Spleen (tissue), 11 donors: ENCODE measurements at regions not wholly inside any gene's neighbourhood (a gene's known extent, or its start where the extent isn't known, plus 50 kb on each side); places are given as distances from the start of the nearest gene placed in this dataset.

Experiments
- DNase-seq: peaks from one replicate; pipeline ENCODE4 v3.0.0-alpha.2; 2020
- H3K27ac ChIP-seq, 8 donors: fragments of 200-600 bp; sonication (generic) in 7 of 8; 1 replicate in 4 of 8; 2 replicates in 4 of 8; pipeline versions ENCODE4 v1.5.0 to v1.8.0; 2016 to 2021; ENCODE audit warnings: inconsistent platforms in 4 of 8, mild to moderate bottlenecking in 4 of 8, moderate library complexity in 1 of 8
- H3K27me3 ChIP-seq, 7 donors: fragments of 200-600 bp; sonication (generic) in 6 of 7; replicated peaks in 1 of 7; 1 replicate in 4 of 7; 2 replicates in 3 of 7; pipeline versions ENCODE4 v1.5.0 to v1.8.0; 2016 to 2021; ENCODE audit warnings: inconsistent platforms in 3 of 7, mild to moderate bottlenecking in 1 of 7
- H3K36me3 ChIP-seq, 6 donors: fragments of 200-600 bp; sonication (generic) in 5 of 6; 1 replicate in 4 of 6; 2 replicates in 2 of 6; pipeline versions ENCODE4 v1.5.0 to v1.8.0; 2016 to 2021; ENCODE audit warnings: inconsistent platforms in 2 of 6
- H3K4me1 ChIP-seq, 6 donors: fragments of 200-600 bp; sonication (generic) in 5 of 6; 1 replicate in 3 of 6; 2 replicates in 3 of 6; pipeline versions ENCODE4 v1.5.0 to v1.8.0; 2016 to 2021; ENCODE audit warnings: inconsistent platforms in 3 of 6
- H3K4me3 ChIP-seq, 8 donors: fragments of 200-600 bp; sonication (generic) in 7 of 8; 1 replicate in 4 of 8; 2 replicates in 4 of 8; pipeline versions ENCODE4 v1.5.0 to v1.8.0; 2016 to 2021; ENCODE audit warnings: inconsistent platforms in 4 of 8, mild to moderate bottlenecking in 4 of 8, moderate library complexity in 2 of 8
- H3K9me3 ChIP-seq, 8 donors: fragments of 200-600 bp; sonication (generic) in 7 of 8; 1 replicate in 4 of 8; 2 replicates in 4 of 8; pipeline versions ENCODE4 v1.5.0 to v1.8.0; 2016 to 2021; ENCODE audit warnings: inconsistent platforms in 4 of 8
- CTCF ChIP-seq, 11 experiments: fragments of 200-600 bp in 7 of 11; fragments of 450-650 bp in 4 of 11; sonication (generic) in 4 of 11; IDR thresholded peaks in 8 of 11; conservative IDR thresholded peaks in 3 of 11; 1 replicate in 7 of 11; 2 replicates in 4 of 11; pipeline versions ENCODE4 v1.4.0 to v1.8.0; 2016 to 2021; ENCODE audit warnings: antibody characterized with exemption in 11 of 11, inconsistent platforms in 4 of 11, mild to moderate bottlenecking in 1 of 11
- POLR2A ChIP-seq, 3 donors: fragments of 450-650 bp; IDR thresholded peaks; one replicate each; pipeline ENCODE4 v1.5.1; 2017; ENCODE audit warnings: antibody characterized with exemption in 3 of 3, mild to moderate bottlenecking in 1 of 3
- POLR2AphosphoS5 ChIP-seq, 3 donors: sonication (generic); formaldehyde crosslinking; IDR thresholded peaks; one replicate each; pipeline ENCODE4 v1.5.1; 2017; ENCODE audit warnings: antibody characterized with exemption in 3 of 3
- WGBS, 5 donors: extraction: QIAGEN DNeasy Blood & Tissue Kit in 3 of 5; methylation state at CpG; one replicate each; pipeline versions ENCODE4 v1.1.5 to v1.1.7; 2013 to 2018; 5-methylcytosine and 5-hydroxymethylcytosine counted together
- intact Hi-C: fragments of 100-400 bp; cut with DNase I; formaldehyde crosslinking; loops from one replicate; pipeline ENCODE4 v1.15.0; 2023; ENCODE audit warnings: low total_unique reads
- donor health status: healthy with polysubstance abuse.
- donor health status: DM: no; HTN: no; CAD: no; lungs with moderate emphysema.
- donor health status: DM: no; HTN: no; CAD: no.
- donor health status: Bipolar disorder and iron deficiency.
- donor health status: healthy.
- donor health status: DM: no; HTN: no; CAD: no.
- donor health status: DM: yes; HTN: yes; CAD: no.

- 68 to 88% (median 76%) methylated on average over 1 of the region's 1 CpG for WGBS, 5 donors
- Histone ChIP-seq H3K4me3 (no peak overlapping the region), H3K4me1 (no peaks in the 10 kb centered on the region), H3K27me3 (no peaks in the 10 kb centered on the region), H3K9me3 (no peaks in the 10 kb centered on the region), H3K27ac (no peak overlapping the region), H3K36me3 (no peaks in the 10 kb centered on the region)
- TF ChIP-seq CTCF (IDR thresholded peaks at IDR 0.05 in 8 of 11, conservative IDR thresholded peaks at IDR 0.05 in 3 of 11) (no peak), POLR2A (IDR thresholded peaks at IDR 0.05) (no peak), POLR2AphosphoS5 (IDR thresholded peaks at IDR 0.05) (no peak)
- intact Hi-C loops, result no loop called here
- DNase-seq, result no peak
These were observed 103.3 kb downstream of the METTL4 start for GRCh38 chr18:2468051-2468450.

- H3K4me3 ChIP-seq, result no peak overlapping the region
- H3K36me3 ChIP-seq, result no peaks in the 10 kb centered on the region
- H3K27me3 ChIP-seq, result no peaks in the 10 kb centered on the region
- no peak for DNase-seq
- H3K27ac ChIP-seq, result no peak overlapping the region
- no peaks in the 10 kb centered on the region for H3K9me3 ChIP-seq
- no peaks in the 10 kb centered on the region for H3K4me1 ChIP-seq
- intact Hi-C loops, result no loop called here
- no peak for TF ChIP-seq POLR2A (IDR thresholded peaks at IDR 0.05)
- TF ChIP-seq POLR2AphosphoS5 (IDR thresholded peaks at IDR 0.05), result no peak
- no peak for TF ChIP-seq CTCF (IDR thresholded peaks at IDR 0.05 in 8 of 11, conservative IDR thresholded peaks at IDR 0.05 in 3 of 11)
- WGBS, 5 donors, result 71 to 94% (median 88%) methylated on average over 2 of the region's 2 CpGs
These were observed 99.8 kb downstream of the METTL4 start for GRCh38 chr18:2471523-2471922.

GRCh38 chr18:2478662-2479061, 92.6 kb downstream of the METTL4 start:
- Histone ChIP-seq H3K4me1 (no peaks in the 10 kb centered on the region), H3K9me3 (no peaks in the 10 kb centered on the region), H3K27ac (no peak overlapping the region), H3K4me3 (no peak overlapping the region), H3K27me3 (no peaks in the 10 kb centered on the region), H3K36me3 (no peaks in the 10 kb centered on the region)
- no peak for TF ChIP-seq POLR2A (IDR thresholded peaks at IDR 0.05)
- TF ChIP-seq POLR2AphosphoS5 (IDR thresholded peaks at IDR 0.05), result no peak
- TF ChIP-seq CTCF (IDR thresholded peaks at IDR 0.05 in 8 of 11, conservative IDR thresholded peaks at IDR 0.05 in 3 of 11), result no peak
- WGBS, 5 donors, result 50 to 70% (median 62%) methylated on average over 1 of the region's 1 CpG
- intact Hi-C loops, result no loop called here
- DNase-seq, result no peak

GRCh38 chr18:2480536-2480935, 90.8 kb downstream of the METTL4 start:
- intact Hi-C loops, result no loop called here
- Histone ChIP-seq H3K27ac (no peak overlapping the region), H3K4me3 (no peak overlapping the region), H3K4me1 (no peaks in the 10 kb centered on the region), H3K27me3 (no peaks in the 10 kb centered on the region), H3K36me3 (no peaks in the 10 kb centered on the region), H3K9me3 (no peaks in the 10 kb centered on the region)
- TF ChIP-seq CTCF (IDR thresholded peaks at IDR 0.05 in 8 of 11, conservative IDR thresholded peaks at IDR 0.05 in 3 of 11) (no peak), POLR2AphosphoS5 (IDR thresholded peaks at IDR 0.05) (no peak), POLR2A (IDR thresholded peaks at IDR 0.05) (no peak)
- WGBS, 5 donors, result 85 to 94% (median 91%) methylated on average over 2 of the region's 2 CpGs
- no peak for DNase-seq
